SJSA1 (cell line): ENCODE measurements at regions not wholly inside any gene's neighbourhood (a gene's known extent, or its start where the extent isn't known, plus 50 kb on each side); places are given as distances from the start of the nearest gene placed in this dataset.
"Not testable (repeated sequence)": the region's sequence is repeated elsewhere in the genome, so short reads cannot be mapped to it uniquely, and the experiment has no call there.

Experiments
- DNase-seq, 2 experiments: peaks; one replicate each; pipeline ENCODE4 v3.0.0-alpha.2; 2015 to 2020; ENCODE audit warnings: low spot score in 2 of 2, low read depth in 1 of 2
- H3K27ac ChIP-seq: fragments of 250-450 bp; sonication (Bioruptor Pico); 2 replicates; pipeline ENCODE4 v1.5.1; 2020; ENCODE audit warnings: mild to moderate bottlenecking, moderate library complexity
- H3K27me3 ChIP-seq: fragments of 250-450 bp; sonication (Bioruptor Pico); replicated peaks from 2 replicates; pipeline ENCODE4 v1.5.1; 2020; ENCODE audit warnings: mild to moderate bottlenecking, moderate library complexity
- H3K36me3 ChIP-seq: fragments of 250-450 bp; sonication (Bioruptor Pico); 2 replicates; pipeline ENCODE4 v1.5.1; 2020; ENCODE audit warnings: mild to moderate bottlenecking
- H3K4me1 ChIP-seq: fragments of 250-450 bp; sonication (Bioruptor Pico); replicated peaks from 2 replicates; pipeline ENCODE4 v1.6.1; 2021; ENCODE audit warnings: mild to moderate bottlenecking
- H3K4me3 ChIP-seq: fragments of 250-450 bp; sonication (Bioruptor Pico); 2 replicates; pipeline ENCODE4 v1.5.1; 2020; ENCODE audit warnings: mild to moderate bottlenecking
- H3K9me3 ChIP-seq: fragments of 250-450 bp; sonication (Bioruptor Pico); replicated peaks from 2 replicates; pipeline ENCODE4 v1.5.1; 2020; ENCODE audit warnings: mild to moderate bottlenecking

DNA sequence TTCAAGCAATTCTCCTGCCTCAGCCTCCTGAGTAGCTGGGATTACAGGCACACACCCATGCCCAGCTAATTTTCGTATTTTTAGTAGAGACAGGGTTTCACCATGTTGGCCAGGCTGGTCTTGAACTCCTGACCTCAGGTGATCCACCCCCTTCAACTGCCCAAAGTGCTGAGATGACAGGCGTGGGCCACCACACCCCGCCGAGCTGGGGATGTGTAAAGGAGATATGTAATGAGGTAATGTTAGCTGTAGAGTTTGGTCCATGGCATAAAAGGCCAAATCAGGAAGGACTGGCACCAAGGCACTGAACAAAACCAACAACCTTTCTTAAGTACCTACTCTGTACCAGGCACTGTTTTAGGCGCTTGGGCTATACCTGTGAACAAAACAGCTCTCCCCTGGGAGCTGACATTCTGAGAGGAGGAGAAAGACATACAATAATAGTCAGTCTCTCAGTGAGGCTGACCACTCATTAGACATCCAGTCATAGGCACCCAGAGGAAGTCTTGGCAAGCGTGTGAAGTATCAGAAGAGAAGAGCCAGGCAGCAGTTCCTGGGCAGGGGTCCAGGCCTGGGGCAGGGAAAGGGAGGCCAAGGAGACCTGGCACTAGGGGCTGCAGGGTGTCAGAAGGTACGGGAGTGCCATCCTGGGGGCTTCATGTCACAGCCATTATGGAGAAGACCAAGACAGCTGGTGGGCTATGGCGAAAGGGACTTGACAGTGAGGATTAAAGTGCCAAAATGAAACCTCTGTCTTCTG, 164.8 kb upstream of the DTNBP1 start:
- no peaks in the 10 kb centered on the region for H3K36me3 ChIP-seq
- no peak overlapping the region for H3K27ac ChIP-seq
- no peaks in the 10 kb centered on the region for H3K27me3 ChIP-seq
- DNase-seq: no peak
- H3K9me3 ChIP-seq: no peaks in the 10 kb centered on the region
- no peaks in the 10 kb centered on the region for H3K4me1 ChIP-seq
- no peak overlapping the region for H3K4me3 ChIP-seq

DNA sequence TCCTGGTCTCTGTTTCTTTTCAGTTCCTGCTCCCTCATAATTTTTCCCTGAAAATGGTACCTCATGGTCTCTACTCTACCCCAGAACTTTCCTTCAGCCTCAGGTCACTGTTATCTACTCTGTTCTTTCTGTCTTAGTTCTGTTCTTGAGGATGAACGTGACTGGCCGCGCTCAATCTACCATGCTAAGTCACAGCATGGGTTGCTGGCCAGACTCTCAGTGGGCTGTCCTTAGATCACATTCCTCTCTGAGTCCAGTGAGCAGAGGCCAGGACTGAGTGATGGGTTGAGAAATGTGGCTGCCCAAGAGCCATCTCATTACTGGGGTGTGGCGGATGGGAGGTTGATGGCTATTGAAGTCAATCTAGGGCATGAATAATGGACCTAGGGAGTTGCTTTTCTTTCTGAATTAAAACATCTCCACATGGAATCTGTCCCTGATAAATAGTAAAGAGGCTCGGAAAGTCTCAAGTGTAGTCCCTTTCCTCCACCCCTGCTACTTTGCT, 164.0 kb upstream of the DTNBP1 start:
- no peak for DNase-seq
- Histone ChIP-seq H3K27ac (no peak overlapping the region), H3K27me3 (no peaks in the 10 kb centered on the region), H3K9me3 (no peaks in the 10 kb centered on the region), H3K4me3 (no peak overlapping the region), H3K4me1 (no peaks in the 10 kb centered on the region), H3K36me3 (no peaks in the 10 kb centered on the region)

DNA sequence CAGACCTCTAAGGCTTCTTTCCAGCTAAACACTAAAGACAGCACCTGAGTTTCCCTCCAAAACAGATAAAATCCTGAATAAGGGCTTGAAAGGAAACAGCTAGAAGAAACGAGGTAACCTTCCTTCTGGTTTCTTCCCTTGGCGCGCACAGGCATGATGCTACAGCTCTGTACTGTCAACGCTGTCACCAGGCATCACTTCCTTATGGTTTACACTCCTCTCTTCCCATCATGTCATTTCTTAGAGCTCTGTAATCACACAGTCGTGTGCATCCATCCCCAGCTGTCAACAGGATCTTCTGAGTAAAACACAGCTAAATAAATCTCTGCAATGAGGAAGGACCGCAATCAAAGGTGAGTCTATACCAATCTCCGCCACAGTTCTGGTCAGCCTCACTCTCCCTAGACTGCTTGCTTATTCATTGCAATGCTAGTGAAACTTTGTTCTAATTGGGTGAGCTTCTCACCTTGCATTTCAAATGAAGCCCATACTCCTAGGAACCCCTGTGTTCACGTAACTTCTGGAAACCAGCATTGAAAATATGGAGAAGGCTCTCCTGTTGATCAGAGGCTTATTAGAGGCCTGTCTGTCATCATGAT, 162.6 kb upstream of the DTNBP1 start:
- no peaks in the 10 kb centered on the region for H3K27me3 ChIP-seq
- no peak for DNase-seq
- no peaks in the 10 kb centered on the region for H3K4me1 ChIP-seq
- H3K36me3 ChIP-seq: no peaks in the 10 kb centered on the region
- H3K9me3 ChIP-seq: no peaks in the 10 kb centered on the region
- no peak overlapping the region for H3K4me3 ChIP-seq
- no peak overlapping the region for H3K27ac ChIP-seq

DNA sequence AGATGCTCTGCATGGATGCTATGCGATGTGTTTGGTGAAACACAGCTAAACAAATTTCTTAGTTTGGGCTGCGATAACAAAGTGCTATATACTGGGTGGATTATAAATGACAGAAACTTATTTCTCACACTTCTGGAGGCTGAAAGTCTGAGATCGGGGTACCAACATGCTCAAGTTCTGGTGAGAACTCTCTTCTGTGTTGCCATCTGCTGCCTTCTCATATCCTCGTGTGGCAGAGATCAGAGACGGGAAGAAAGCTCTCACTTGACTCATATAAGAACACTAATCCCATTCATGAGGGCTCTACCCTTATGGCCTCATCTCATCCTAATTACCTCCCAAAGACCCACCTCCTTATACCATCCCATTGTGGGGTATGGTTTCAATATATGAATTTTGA, 162.0 kb upstream of the DTNBP1 start:
- Histone ChIP-seq H3K36me3 (no peaks in the 10 kb centered on the region), H3K27me3 (no peaks in the 10 kb centered on the region), H3K4me1 (no peaks in the 10 kb centered on the region), H3K27ac (no peak overlapping the region), H3K4me3 (no peak overlapping the region), H3K9me3 (no peaks in the 10 kb centered on the region)
- DNase-seq: no peak

DNA sequence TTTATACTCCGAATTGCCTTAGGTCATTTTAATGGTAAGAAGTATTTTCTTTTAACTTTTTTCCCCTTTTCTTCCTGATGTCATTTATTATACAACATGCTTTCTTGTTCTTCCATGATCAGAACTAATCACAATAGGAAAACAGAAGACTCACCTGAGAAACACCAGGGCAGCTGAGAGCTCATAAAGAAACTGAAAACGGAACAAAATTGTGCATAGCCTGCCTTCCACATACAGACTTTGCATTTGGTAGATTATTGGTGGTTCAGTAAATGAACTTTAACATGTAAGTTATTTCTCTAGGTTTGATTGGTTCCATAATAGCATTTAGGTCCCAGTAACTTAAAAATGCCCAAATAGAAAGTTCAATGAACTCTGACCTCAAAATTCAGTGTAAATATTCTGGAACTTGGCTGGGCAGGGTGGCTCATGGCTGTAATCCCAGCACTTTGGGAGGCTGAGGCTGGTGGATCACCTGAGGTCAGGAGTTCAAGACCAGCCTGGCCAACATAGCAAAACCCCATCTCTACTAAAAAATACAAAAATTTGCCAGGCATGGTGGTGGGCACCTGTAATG, 161.1 kb upstream of the DTNBP1 start:
- no peak overlapping the region for H3K4me3 ChIP-seq
- no peaks in the 10 kb centered on the region for H3K36me3 ChIP-seq
- H3K27me3 ChIP-seq: no peaks in the 10 kb centered on the region
- no peak overlapping the region for H3K27ac ChIP-seq
- no peak for DNase-seq
- H3K4me1 ChIP-seq: no peaks in the 10 kb centered on the region
- no peaks in the 10 kb centered on the region for H3K9me3 ChIP-seq

DNA sequence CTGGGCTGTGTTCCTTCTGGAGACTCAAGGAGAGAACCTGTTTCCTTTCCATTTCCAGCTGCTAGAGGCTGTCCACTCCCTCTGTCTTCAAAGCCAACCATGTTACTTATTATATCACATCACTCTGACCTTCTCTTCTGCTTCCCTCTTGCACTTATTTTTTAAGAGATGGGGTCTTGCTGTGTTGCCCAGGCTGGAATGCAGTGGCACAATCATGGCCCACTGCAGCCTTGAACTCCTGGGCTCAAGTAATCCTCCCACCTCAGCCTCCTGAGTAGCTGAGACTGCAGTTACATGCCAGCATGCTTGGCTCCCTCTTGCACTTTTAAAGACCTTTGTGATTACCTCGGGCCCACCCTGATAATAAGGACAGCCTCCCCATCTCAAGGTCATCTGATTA, 160.0 kb upstream of the DTNBP1 start:
- Histone ChIP-seq H3K27me3 (0 out of 2 replicates have a peak, but pooled peaks cover 4% of the 10 kb centered on the region), H3K36me3 (no peaks in the 10 kb centered on the region), H3K4me1 (no peaks in the 10 kb centered on the region), H3K27ac (no peak overlapping the region), H3K9me3 (no peaks in the 10 kb centered on the region), H3K4me3 (no peak overlapping the region)
- no peak for DNase-seq

DNA sequence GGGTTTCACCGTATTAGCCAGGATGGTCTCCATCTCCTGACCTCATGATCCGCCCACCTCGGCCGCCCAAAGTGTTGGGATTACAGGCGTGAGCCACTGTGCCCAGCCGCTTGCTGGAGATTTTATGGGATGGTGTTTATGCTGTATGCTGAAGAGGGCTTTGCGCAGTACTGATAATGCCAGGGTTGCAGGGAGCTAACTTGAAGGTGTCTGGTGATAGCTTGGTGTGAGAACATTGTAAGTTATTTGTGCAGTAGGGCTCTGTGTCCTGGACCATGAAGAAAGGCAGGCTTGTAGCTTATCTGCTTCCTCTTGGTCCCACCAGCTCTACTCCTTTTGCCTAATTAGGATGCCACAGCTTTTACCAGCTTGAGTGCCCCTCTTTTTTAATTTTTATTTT, 157.0 kb upstream of the DTNBP1 start:
- no peaks in the 10 kb centered on the region for H3K9me3 ChIP-seq
- no peak overlapping the region for H3K27ac ChIP-seq
- H3K36me3 ChIP-seq: no peaks in the 10 kb centered on the region
- no peak for DNase-seq
- H3K4me1 ChIP-seq: no peaks in the 10 kb centered on the region
- H3K4me3 ChIP-seq: no peak overlapping the region
- H3K27me3 ChIP-seq: 0 out of 2 replicates have a peak, but pooled peaks cover 4% of the 10 kb centered on the region

DNA sequence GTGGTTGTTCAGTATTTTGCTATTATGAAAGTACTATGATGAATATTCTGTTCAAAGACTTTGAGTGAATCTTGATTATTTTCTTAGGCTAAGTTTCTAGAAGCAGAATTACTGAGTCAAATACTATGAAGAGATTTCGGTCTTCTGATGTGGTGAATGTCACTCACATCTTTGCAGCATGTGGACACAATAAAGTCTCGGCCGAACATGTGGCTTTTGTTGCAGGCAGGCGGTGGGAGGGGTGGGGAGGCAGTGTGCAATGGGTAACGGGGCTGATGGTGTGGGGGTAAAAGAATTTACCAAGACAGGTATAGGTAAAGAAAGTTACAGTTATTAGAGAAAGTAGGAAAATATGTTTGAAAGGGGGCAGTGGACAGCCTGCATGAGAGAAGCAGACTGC, 156.4 kb upstream of the DTNBP1 start:
- no peaks in the 10 kb centered on the region for H3K4me1 ChIP-seq
- no peak overlapping the region for H3K4me3 ChIP-seq
- H3K27me3 ChIP-seq: 0 out of 2 replicates have a peak, but pooled peaks cover 4% of the 10 kb centered on the region
- H3K9me3 ChIP-seq: no peaks in the 10 kb centered on the region
- H3K36me3 ChIP-seq: no peaks in the 10 kb centered on the region
- DNase-seq: no peak
- no peak overlapping the region for H3K27ac ChIP-seq

DNA sequence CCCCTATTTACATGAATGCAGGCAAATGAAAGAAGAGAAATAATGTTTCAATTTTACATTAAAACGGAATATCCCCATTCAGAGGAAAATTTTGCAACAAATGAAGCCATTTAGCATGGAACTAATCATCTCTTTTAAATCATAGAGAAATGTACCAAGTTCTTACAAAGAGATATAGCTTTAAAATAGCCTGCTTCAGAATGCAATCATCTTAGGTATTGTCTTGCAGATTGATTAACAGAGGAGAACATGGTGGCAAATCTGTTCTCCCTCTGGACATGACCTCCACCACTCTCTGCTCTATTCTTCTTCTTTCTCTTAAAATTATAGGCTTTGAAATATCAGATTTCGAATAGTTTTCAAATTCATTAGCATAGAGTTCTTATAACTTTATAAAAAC, 155.7 kb upstream of the DTNBP1 start:
- Histone ChIP-seq H3K9me3 (no peaks in the 10 kb centered on the region), H3K36me3 (no peaks in the 10 kb centered on the region), H3K4me3 (no peak overlapping the region), H3K27ac (no peak overlapping the region), H3K27me3 (0 out of 2 replicates have a peak, but pooled peaks cover 4% of the 10 kb centered on the region), H3K4me1 (no peaks in the 10 kb centered on the region)
- DNase-seq: no peak

DNA sequence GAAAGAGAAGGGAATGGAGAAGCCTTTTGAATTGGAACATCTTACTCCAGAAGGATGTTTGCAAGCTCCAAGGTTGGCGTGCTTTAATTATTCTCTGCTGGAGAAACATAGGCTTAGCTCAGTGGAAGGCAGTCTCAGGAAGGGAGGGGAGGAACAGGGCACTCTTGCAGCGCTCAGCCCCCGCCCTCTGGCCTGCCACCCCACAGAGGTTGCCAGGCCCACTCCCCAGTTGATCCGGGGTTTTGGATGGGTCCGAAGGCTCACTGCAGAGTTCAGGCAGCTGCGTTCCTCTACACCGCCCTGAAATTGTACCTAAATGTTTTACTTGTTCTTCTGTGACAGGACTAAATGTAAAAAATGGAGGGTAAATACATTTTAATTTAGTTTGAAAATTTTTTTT, 155.2 kb upstream of the DTNBP1 start:
- H3K4me3 ChIP-seq: no peak overlapping the region
- H3K27ac ChIP-seq: no peak overlapping the region
- no peak for DNase-seq
- no peaks in the 10 kb centered on the region for H3K9me3 ChIP-seq
- H3K4me1 ChIP-seq: no peaks in the 10 kb centered on the region
- 0 out of 2 replicates have a peak, but pooled peaks cover 4% of the 10 kb centered on the region for H3K27me3 ChIP-seq
- no peaks in the 10 kb centered on the region for H3K36me3 ChIP-seq

DNA sequence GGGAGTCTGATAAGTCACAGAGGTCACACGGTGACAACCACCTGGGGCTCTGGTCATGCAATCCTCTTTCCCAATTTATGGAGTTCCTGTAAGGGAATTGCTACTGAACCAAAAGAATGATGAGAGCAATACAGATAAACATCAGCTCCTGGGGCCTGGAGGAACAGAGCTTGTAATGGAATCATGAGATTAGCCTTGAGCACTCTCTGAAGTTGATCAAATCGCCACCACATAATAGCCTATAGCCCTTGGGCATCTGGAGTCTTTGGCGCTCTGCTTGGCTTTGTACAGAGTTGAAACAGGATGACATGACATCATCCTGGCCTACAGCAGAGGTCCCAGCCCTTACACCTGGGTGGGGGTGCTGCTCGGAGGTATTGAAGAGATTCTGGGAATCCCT, 154.3 kb upstream of the DTNBP1 start:
- no peak for DNase-seq
- Histone ChIP-seq H3K27me3 (0 out of 2 replicates have a peak, but pooled peaks cover 4% of the 10 kb centered on the region), H3K9me3 (no peaks in the 10 kb centered on the region), H3K4me3 (no peak overlapping the region), H3K4me1 (no peaks in the 10 kb centered on the region), H3K36me3 (no peaks in the 10 kb centered on the region), H3K27ac (no peak overlapping the region)

DNA sequence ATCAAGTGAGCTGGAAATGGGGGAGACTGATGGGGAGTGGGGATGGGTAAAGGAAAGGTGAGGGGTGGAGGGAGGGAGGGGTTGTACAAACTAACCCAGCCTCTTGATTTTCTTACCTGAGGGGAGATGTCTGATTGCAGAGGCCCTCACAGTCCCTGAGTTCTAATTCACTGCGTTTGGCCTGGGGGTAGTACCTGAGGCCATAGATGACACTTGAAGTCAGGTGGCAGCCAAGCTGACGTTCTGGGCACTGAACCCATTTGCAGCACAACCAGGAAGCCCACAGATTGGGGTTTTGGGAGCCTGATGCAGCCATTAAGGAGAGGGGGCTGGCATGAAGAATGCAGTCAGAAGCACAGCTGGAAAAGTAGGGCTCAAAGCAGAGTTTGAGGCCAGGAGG, 153.8 kb upstream of the DTNBP1 start:
- DNase-seq: no peak
- Histone ChIP-seq H3K27ac (no peak overlapping the region), H3K36me3 (no peaks in the 10 kb centered on the region), H3K4me3 (no peak overlapping the region), H3K9me3 (no peaks in the 10 kb centered on the region), H3K4me1 (no peaks in the 10 kb centered on the region), H3K27me3 (0 out of 2 replicates have a peak, but pooled peaks cover 4% of the 10 kb centered on the region)

DNA sequence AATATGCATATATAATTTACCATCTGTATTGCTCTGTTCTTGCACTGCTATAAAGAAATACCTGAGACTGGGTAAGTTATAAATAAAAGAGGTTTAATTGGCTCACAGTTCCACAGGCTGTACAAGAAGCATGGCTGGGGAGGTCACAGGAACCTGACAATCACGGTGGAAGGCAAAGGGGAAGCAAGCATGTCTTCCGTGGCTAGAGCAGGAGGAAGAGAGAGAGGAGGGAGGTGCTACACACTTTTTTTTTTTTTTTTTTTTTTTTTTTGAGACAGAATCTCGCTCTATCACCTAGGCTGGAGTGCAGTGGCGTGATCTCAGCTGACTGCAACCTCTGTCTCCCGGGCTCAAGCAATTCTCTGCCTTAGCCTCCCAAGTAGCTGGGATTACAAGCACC, 150.9 kb upstream of the DTNBP1 start:
- not testable (repeated sequence) for H3K27ac ChIP-seq, H3K27me3 ChIP-seq, H3K4me1 ChIP-seq, H3K4me3 ChIP-seq, H3K36me3 ChIP-seq, H3K9me3 ChIP-seq, DNase-seq

DNA sequence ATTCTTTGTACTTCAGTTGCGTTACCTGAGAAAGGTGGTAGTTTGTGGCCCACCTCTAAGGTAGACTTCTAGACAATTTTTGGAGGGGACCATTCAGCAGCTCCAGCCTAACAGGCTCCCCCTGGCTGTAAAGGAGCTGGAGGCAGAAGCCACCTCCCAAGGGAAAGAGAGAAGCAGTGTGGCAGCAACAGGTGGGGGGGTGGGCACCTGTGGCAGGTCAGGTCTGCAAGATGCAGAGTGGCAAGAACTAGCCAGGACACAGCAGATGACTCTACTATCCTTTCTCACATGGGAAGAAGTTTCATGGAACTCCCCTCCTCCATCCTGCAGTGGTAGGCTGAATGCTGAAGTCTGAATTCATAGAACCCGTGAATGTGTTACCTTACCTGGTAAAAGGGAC, 148.3 kb upstream of the DTNBP1 start:
- no peaks in the 10 kb centered on the region for H3K27me3 ChIP-seq
- DNase-seq: no peak
- no peaks in the 10 kb centered on the region for H3K36me3 ChIP-seq
- no peak overlapping the region for H3K27ac ChIP-seq
- H3K9me3 ChIP-seq: no peaks in the 10 kb centered on the region; the same call in 1 of the 2 replicates
- no peak overlapping the region for H3K4me3 ChIP-seq
- no peaks in the 10 kb centered on the region for H3K4me1 ChIP-seq
